Erythroblast (primary cell): ENCODE measurements at regions not wholly inside any gene's neighbourhood (a gene's known extent, or its start where the extent isn't known, plus 50 kb on each side); places are given as distances from the start of the nearest gene placed in this dataset.
"Not testable (repeated sequence)": the region's sequence is repeated elsewhere in the genome, so short reads cannot be mapped to it uniquely, and the experiment has no call there.

Experiments
- DNase-seq, 2 experiments: peaks; one replicate each; lab custom pipeline; 2025; lab: John Stamatoyannopoulos, UW
- GATA1 ChIP-seq: IDR thresholded peaks from 2 replicates; pipeline ENCODE4 v1.6.1; 2011; ENCODE audit warnings: low read depth, mild to moderate bottlenecking, control low read depth, low read length, moderate library complexity
- POLR2A ChIP-seq: IDR thresholded peaks from 2 replicates; pipeline ENCODE4 v1.6.1; 2011; ENCODE audit warnings: mild to moderate bottlenecking, low read length

DNA sequence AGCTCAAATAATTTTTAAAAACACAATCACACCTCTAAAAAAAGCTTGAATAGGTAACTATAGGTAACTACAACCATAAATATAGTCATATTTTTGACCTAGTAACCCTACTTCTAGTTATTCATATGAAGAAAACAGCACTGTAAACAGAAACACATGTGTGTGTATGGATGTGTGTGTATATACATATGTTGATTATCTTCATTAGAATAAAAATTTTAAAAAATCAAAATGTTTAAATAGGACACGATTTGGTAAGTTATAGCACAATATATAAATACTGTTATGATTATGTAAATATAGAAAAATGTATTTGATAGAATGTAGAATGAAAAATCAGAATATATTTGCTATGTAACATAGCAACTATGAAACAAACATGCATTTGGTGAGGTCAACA lies 258.1 kb upstream of the GK2 start:
- no peak for DNase-seq
- no peak for TF ChIP-seq POLR2A
- no peak for TF ChIP-seq GATA1

DNA sequence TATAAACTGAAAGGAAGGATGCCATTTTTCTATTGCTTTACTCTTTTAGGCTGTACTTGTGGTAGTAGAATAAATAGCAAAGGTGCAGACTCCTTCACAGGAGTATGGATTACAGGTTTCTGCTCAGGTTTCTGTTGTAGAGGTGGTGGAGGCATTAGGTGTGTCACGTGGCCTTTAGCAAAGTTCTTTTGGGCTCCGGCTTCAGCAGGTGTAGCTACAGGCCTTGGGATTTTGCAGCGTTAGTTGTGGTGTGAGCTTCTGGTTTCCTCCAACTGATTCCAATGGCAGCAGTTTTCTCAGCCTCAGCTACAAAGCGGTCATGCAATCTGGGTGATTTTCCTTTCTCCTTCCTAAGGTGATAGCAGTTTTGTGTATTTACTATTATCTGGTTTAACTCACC lies 255.8 kb upstream of the GK2 start:
- TF ChIP-seq POLR2A, result no peak
- TF ChIP-seq GATA1, result no peak
- no peak for DNase-seq

DNA sequence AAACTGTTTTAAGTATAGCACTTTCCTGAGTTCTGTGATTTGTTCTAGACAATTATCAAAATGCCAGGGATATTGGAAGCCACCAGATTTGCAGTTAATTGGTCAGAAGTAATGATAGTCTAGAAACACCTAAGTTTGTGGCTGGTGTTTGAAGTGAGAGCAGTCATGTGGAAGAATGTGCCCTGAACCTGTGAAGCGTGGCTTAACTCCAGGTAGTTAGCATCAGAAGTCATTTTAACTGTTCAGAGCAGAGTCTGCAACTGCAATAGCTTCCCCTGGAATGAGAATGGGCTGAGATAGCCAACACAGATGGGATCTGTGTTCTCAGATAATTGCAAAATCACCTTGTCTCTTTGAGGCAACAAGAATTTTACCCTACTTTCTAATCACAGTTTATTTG lies 255.1 kb upstream of the GK2 start:
- TF ChIP-seq POLR2A (no peak), GATA1 (no peak)
- no peak for DNase-seq

DNA sequence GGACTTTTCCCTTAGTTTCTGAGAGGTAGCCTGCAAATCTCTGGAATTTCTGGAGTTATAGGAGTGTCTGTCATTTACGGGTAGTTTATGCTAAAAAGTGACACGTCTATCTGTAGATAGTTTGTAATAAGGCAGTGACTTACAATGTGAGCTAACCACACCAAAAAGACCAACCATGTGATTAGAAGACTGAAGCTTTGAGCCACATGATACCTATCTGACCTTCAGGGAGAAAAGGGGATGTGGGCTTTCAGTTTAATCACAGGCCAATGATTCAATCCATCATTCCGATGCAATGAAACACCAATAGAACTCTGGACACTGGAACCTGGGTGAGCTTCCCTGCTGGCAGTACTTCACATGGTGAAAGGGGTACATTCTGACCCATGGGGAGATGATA lies 254.6 kb upstream of the GK2 start:
- TF ChIP-seq GATA1 (no peak), POLR2A (no peak)
- no peak for DNase-seq

DNA sequence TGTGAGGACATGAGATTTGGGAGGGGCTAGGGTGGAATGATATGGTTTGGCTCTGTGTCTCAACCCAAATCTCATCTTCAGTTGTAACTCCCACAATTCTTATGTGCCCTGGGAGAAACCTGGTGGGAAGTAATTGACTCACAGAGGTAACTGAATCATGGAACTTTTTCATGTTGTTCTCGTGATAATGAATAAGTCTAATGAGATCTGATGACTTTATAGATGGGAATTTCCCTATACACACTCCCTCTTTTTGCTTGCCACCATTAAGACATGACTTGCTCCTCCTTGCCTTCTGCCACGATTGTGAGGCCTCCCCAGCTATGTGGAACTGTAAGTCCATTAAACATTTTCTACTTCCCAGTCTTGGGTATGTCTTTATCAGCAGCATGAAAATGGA lies 253.2 kb upstream of the GK2 start:
- DNase-seq, result no peak
- TF ChIP-seq POLR2A (no peak), GATA1 (no peak)

DNA sequence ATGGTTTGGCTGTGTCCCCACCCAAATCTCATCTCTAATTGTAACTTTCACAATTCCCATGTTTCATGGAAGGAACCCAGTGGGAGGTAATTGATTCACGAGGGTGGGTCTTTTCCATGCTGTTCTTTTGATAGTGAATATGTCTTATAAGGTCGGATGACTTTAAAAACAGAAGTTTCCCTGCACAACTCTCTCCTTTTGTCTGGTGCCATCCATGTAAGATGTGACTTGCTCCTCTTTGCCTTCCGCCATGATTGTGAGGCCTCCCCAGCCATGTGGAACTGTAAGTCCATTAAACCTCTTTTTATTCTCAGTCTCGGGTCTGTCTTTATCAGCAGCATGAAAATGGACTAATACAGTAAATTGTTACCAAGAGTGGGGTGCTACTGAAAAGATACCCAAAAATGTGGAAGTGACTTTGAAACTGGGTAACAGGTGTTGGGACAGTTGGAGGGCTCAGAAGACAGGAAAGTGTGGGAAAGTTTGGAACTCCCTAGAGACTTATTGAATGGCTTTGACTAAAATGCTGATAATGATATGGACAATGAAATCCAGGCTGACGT lies 251.4 kb upstream of the GK2 start:
- not testable (repeated sequence) for DNase-seq

DNA sequence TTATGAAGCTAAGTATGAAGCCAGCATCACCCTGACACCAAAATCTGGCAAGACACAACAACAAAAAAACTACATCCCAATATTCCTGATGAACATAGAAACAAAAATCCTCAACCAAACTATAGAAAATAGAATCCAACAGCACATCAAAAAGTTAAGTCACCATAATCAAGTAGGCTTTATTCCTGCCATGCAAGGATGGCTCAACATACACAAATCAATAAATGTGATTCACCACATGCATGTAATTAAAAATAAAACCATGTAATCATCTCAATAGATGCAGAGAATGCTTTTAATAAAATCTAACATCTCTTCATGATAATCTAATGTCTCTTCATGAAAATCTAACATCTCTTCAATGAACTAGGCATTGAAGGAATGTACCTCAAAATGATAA lies 249.4 kb upstream of the GK2 start:
- no peak for TF ChIP-seq POLR2A
- no peak for TF ChIP-seq GATA1
- no peak for DNase-seq

DNA sequence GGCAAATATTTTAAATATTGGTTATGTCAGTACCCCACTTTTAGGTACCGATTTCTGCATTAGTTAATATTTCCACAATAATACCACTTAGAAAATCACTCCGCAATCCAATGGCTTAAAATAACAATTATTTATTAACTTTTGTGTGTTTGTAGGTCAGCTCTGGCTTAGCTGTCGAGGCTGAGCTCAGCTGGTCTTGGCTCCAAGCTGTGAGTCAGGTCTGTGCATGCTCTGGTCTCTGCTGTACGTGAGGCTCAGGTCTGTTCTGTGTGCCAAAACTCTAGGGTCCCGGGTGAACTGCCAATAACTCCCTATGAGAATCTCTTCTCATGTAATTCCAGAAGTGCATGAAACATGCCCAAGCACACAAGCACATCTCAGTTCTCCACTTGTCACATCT lies 245.8 kb upstream of the GK2 start:
- DNase-seq, result no peak
- no peak for TF ChIP-seq POLR2A
- TF ChIP-seq GATA1, result no peak

DNA sequence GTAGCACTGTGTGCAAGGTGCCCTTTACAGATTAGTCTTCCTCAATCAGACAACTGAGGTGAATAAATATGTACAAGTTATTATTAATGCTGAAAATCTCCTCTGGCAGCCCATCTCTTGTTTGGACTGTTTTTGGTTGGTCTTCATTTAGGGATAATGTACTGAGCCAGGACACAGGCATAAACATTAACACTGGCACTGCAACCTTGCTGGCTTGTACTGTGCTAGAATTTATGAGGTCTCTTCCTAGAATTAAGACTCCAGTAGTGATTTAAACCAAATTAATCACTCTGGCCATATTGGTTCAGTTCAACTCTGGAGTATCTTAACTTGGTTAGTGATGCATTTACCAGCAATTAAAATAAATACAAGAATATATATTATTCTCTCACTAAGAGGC lies 244.7 kb upstream of the GK2 start:
- no peak for DNase-seq
- no peak for TF ChIP-seq GATA1
- no peak for TF ChIP-seq POLR2A

DNA sequence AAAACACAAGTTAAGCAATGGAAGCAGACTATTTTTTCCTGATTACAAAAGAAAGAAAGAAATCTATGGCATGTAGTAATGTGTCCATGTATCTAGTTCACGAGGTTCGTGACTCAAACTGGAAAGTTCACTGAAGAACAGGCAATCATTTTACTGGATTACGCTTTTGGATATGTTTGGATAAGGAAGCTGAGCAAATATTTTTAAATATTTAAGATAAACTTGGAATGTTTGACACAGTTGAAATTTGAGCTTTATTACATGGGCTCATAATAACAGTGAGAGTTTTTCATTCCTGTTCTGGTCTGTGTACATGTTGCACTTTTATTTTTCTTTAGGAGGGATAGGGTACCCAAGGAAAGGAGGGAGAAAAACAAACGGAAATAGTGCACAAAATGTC lies 244.2 kb upstream of the GK2 start:
- no peak for TF ChIP-seq POLR2A
- TF ChIP-seq GATA1, result no peak
- no peak for DNase-seq

DNA sequence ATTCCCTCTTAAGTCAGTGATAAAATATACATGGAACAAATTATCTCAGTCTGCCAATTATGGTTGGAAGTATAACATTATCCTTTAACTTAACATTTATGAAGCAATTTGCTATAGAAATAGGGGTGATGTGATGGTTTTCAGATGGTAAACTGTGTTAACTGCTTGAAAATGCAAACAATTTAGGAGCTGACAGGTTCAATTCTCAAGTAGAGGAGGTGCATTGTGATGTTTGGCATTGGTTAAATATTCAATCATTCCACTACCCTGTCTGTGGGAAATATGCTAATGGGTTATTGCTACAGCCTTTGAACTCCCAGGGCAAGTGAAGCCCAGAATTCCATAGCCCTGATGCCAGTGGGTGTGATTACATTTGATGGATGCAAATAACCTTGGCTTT lies 243.4 kb upstream of the GK2 start:
- TF ChIP-seq POLR2A, result no peak
- no peak for TF ChIP-seq GATA1
- no peak for DNase-seq

DNA sequence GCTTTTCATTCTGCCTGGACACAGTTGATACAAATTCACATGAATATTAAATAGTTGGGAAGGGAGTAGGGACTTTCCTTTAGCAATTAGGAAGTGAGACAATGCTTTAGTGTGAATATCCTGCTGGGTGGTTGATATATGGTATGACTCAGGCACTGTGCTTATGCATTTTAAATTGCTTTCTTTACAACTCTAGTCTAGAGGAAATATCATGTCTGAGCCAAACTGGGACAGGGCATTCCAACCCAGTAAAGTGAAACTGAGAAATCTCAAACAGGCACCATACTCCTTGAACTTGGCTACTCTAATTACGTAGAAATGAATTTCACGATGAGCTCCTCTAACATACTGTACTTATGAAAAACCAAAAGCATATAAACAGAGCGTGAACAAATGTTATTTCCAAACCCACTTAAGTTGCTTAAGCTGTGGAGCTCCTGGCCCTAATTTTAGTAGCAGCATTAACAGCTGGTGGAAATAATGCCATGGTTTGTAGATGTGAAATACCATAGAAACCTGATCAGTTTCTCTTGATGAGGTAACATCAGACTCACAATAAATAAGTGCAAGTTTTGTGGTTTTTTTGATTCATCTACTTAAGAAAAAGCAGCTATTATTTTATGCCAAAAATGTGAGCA lies 242.9 kb upstream of the GK2 start:
- no peak for DNase-seq
- TF ChIP-seq GATA1, result no peak
- no peak for TF ChIP-seq POLR2A

DNA sequence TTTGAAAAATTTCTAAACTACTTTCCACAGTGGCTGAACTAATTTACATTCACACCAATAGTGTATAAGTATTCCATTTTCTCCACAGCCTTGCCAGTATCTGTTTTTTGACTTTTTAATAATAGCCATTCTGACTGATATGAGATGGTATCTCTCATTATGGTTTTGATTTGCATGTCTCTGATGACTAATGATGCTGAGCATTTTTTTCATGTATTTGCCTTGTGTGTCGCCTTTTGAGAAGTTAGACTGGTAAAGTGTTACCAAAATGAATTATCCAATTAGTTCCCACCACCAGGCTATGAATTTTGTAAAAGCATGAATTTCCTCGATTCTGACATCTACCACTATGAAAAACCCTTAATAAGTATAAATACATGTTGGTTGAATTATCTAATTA lies 242.2 kb upstream of the GK2 start:
- TF ChIP-seq POLR2A, result no peak
- TF ChIP-seq GATA1, result no peak
- DNase-seq, result no peak

DNA sequence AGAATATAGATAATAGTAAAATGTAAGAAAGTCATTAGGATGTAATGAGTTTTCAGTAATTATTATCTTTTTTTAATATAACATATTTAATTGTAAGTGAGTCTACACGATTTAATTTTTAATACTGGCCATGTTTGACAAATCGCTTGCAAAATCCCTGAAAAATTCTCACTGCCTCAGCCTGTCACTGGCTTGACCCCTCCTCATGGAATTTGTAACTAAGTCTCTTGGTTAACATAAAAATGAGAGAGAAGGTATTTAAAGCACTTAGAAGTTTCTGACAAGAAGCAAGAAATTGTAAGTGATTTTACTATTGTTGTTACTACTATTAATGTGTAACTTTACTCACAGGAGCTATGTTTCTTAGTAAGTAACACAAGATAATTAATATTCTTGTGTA lies 237.9 kb upstream of the GK2 start:
- DNase-seq, result no peak
- TF ChIP-seq GATA1 (no peak), POLR2A (no peak)

DNA sequence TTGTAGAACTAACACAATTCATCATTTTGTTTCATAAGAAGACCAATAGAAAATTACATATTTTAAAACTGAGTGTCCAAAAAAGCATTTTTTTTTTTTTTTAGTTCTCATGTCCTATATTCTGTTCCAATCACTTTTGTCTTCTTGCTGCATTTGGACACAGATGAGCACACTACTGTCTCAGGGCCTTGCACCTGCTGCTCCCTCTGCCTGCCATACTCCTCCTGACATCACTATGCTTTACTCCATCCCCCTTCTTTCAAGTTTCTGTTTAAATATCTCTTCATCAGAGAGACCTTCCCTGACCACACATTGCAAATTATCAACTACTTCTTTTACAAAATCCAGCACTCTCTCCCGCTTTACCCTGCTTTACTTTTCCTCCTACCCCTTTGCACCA lies 230.7 kb upstream of the GK2 start:
- no peak for DNase-seq

More for the DNA sequence above, 230.7 kb upstream of the GK2 start:
- TF ChIP-seq POLR2A (no peak), GATA1 (no peak)
